ENCODE measurements at regions not wholly inside any gene's neighbourhood (a gene's known extent, or its start where the extent isn't known, plus 50 kb on each side); places are given as distances from the start of the nearest gene placed in this dataset.

DNA sequence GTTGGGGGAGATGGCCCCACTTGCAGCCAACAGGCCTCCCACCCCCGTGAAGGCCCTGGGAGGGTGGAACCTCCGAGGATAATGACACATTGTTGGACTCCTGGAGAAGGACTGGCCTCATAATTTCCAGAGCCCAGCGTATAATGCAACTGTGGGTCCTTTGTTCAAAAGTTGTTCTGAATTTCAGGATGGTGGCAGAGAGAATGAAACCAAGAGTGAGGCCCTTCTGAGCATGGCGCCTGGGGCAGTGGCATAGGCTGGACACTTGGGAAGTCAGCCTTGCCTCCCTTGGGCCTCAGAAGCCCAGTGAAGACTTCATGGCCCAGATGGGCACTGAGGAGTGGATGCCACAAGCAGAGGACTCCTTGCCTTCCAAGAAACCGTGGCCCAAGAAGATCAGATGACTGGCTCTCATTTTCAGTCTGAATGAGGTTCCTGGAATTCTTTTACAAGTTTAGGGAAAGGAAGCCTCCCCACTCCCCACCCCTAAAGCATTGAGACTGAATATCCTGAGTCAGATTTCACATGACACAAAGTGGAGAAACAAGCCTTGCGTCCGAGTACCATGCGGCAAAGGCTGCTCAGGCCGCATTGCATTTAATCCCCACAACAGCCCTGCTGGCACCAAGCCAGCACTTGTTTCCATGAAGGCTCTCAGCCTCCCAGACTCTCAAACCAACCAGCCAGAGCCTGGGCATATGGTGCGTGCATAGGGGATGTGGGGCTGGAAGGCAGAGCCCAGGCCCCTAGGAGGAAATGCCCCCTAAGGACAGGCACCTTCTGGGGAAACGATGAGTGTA is 96.7 kb upstream of the SMIM23 start:
- TF ChIP-seq, protein P1, sequence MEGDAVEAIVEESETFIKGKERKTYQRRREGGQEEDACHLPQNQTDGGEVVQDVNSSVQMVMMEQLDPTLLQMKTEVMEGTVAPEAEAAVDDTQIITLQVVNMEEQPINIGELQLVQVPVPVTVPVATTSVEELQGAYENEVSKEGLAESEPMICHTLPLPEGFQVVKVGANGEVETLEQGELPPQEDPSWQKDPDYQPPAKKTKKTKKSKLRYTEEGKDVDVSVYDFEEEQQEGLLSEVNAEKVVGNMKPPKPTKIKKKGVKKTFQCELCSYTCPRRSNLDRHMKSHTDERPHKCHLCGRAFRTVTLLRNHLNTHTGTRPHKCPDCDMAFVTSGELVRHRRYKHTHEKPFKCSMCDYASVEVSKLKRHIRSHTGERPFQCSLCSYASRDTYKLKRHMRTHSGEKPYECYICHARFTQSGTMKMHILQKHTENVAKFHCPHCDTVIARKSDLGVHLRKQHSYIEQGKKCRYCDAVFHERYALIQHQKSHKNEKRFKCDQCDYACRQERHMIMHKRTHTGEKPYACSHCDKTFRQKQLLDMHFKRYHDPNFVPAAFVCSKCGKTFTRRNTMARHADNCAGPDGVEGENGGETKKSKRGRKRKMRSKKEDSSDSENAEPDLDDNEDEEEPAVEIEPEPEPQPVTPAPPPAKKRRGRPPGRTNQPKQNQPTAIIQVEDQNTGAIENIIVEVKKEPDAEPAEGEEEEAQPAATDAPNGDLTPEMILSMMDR (conservative IDR thresholded peaks at IDR 0.05; ENCODE audit: low read depth, low read length) = no peak
- Histone ChIP-seq H3K4me2 (no peak overlapping the region), H3K9ac (no peak overlapping the region), H3K4me3 (IDR thresholded peaks at IDR 0.05; ENCODE audit: insufficient read depth, low read depth, low read length) (no peak overlapping the region), H3K36me3 (ENCODE audit: insufficient read depth) (no peaks in the 10 kb centered on the region), H4K20me1 (ENCODE audit: insufficient read depth) (no peaks in the 10 kb centered on the region), H2AFZ (ENCODE audit: low read depth) (no peak overlapping the region), H3K79me2 (ENCODE audit: insufficient read depth, low read depth) (no peaks in the 10 kb centered on the region), H3K27ac (no peak overlapping the region), H3K4me1 (ENCODE audit: low read depth, poor library complexity, severe bottlenecking) (no peaks in the 10 kb centered on the region), H3K27me3 (ENCODE audit: insufficient read depth, low read depth) (no peaks in the 10 kb centered on the region)

- Histone ChIP-seq H3K27me3 (ENCODE audit: insufficient read depth, low read depth) (no peaks in the 10 kb centered on the region), H3K4me2 (no peak overlapping the region), H3K4me3 (IDR thresholded peaks at IDR 0.05; ENCODE audit: insufficient read depth, low read depth, low read length) (no peak overlapping the region), H3K79me2 (ENCODE audit: insufficient read depth, low read depth) (no peaks in the 10 kb centered on the region), H3K9ac (no peak overlapping the region), H3K4me1 (ENCODE audit: low read depth, poor library complexity, severe bottlenecking) (no peaks in the 10 kb centered on the region), H4K20me1 (ENCODE audit: insufficient read depth) (no peaks in the 10 kb centered on the region), H3K27ac (no peak overlapping the region), H2AFZ (ENCODE audit: low read depth) (no peak overlapping the region), H3K36me3 (ENCODE audit: insufficient read depth) (no peaks in the 10 kb centered on the region)
- TF ChIP-seq, protein P1 (conservative IDR thresholded peaks at IDR 0.05; ENCODE audit: low read depth, low read length) = no peak
These were observed 95.7 kb upstream of the SMIM23 start for GRCh38 chr5:171689853-171690417.

GRCh38 chr5:171692107-171692506 is 93.5 kb upstream of the SMIM23 start:
- H3K27me3 ChIP-seq (ENCODE audit: insufficient read depth, low read depth) = no peaks in the 10 kb centered on the region
- no peak overlapping the region for H3K4me2 ChIP-seq
- no peak overlapping the region for H3K9ac ChIP-seq
- H3K4me1 ChIP-seq (ENCODE audit: low read depth, poor library complexity, severe bottlenecking) = no peaks in the 10 kb centered on the region
- no peaks in the 10 kb centered on the region for H4K20me1 ChIP-seq (ENCODE audit: insufficient read depth)
- H2AFZ ChIP-seq (ENCODE audit: low read depth) = no peak overlapping the region
- TF ChIP-seq, protein P1 (conservative IDR thresholded peaks at IDR 0.05; ENCODE audit: low read depth, low read length) = no peak
- no peaks in the 10 kb centered on the region for H3K79me2 ChIP-seq (ENCODE audit: insufficient read depth, low read depth)
- no peak overlapping the region for H3K4me3 ChIP-seq (IDR thresholded peaks at IDR 0.05; ENCODE audit: insufficient read depth, low read depth, low read length)
- H3K36me3 ChIP-seq (ENCODE audit: insufficient read depth) = no peaks in the 10 kb centered on the region
- H3K27ac ChIP-seq = no peak overlapping the region

GRCh38 chr5:171692936-171693335 is 92.7 kb upstream of the SMIM23 start:
- H3K36me3 ChIP-seq (ENCODE audit: insufficient read depth) = no peaks in the 10 kb centered on the region
- H3K4me3 ChIP-seq (IDR thresholded peaks at IDR 0.05; ENCODE audit: insufficient read depth, low read depth, low read length) = no peak overlapping the region
- no peak overlapping the region for H3K9ac ChIP-seq
- TF ChIP-seq, protein P1 (conservative IDR thresholded peaks at IDR 0.05; ENCODE audit: low read depth, low read length) = no peak
- no peaks in the 10 kb centered on the region for H3K27me3 ChIP-seq (ENCODE audit: insufficient read depth, low read depth)
- H3K4me2 ChIP-seq = no peak overlapping the region
- H3K27ac ChIP-seq = no peak overlapping the region
- H3K4me1 ChIP-seq (ENCODE audit: low read depth, poor library complexity, severe bottlenecking) = no peaks in the 10 kb centered on the region
- no peaks in the 10 kb centered on the region for H3K79me2 ChIP-seq (ENCODE audit: insufficient read depth, low read depth)
- no peaks in the 10 kb centered on the region for H4K20me1 ChIP-seq (ENCODE audit: insufficient read depth)
- H2AFZ ChIP-seq (ENCODE audit: low read depth) = no peak overlapping the region

Measured in KMS-11 (cell line).